Stimulated activated CD8-positive, alpha-beta memory T cell treated with anti-CD3 and anti-CD28 coated beads, Interleukin-2, amount 100 ng/mL, for 48 hours (primary cell): ENCODE measurements at regions not wholly inside any gene's neighbourhood (a gene's known extent, or its start where the extent isn't known, plus 50 kb on each side); places are given as distances from the start of the nearest gene placed in this dataset.

Experiments
- DNase-seq, 2 donors: peaks; one replicate each; pipeline ENCODE4 v3.0.0-alpha.2; 2020; ENCODE audit warnings: low read depth in 2 of 2

DNA sequence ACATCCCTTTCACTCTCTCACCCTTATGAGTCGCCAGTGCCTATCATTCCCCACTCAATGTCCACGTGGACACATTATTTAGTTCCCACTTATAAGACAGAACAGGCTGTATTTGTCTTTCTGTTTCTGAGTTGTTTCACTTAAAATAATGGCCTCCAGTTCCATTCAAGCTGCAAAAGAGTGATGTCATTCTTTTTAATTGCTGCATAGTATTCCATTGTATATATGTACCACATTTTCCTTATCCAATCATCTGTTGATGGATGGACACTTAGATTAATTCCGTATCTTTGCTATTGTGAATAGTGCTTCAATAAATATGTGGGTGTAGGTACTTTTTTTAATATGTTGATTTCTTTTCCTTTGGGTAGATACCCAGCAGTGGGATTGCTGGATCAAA is 79.1 kb downstream of the ZNF365 start:
- DNase-seq: no peak

DNA sequence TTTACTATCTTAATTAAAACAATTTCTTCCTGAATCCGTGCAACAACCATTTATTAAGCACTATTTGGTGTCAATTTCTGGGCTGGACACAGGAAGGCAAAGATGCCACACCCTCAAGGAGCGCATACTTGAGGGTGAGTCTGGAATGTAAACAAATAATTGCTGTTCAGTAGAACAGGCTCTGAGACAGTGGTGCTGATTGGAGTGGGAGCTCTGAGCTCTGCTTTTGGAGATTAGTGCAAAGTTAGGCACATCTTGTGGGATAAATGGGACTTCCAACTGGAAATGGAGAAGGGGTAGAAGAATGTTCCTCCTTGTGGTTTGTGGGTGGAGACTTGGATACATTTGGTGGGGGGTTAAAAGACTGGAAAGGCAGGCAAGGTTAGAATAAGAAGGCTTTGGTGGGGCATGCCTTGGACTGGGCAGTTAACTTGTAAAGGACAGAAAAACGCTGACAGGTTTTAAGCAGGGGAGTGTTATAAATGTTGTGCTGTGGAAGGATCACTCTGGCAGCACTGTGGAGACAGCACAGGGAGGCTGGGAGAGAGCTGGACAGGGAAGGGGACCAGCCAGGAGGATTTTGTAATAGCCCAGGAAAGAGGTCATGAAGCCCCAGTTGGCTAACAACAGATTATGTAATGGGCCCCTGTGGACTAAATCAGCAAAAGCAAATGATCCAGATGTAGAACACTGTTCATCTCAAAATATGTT is 80.7 kb downstream of the ZNF365 start:
- DNase-seq: no peak

DNA sequence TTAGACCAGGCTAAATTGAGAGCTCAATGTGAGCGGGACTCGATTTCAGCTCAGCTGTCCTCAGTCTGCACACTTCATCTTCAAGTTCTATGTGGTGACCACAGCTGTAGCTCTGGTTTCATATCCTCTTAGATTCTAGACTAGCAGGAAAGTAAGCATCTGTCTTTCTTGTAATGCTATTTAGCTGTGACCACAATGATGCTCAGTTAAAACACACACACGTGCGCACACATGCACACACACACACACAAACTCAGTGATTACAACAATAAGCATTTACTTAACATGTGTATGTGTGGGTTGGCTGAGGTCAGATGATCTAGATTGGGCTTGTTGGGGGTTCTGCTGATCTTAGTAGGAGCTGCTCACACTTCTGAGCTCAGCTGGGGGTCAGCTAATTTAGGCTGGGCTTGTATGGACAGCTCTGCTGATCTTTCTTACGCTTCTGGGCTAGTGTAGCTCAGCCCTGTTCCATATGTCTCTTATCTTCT is 82.5 kb downstream of the ZNF365 start:
- no peak for DNase-seq

DNA sequence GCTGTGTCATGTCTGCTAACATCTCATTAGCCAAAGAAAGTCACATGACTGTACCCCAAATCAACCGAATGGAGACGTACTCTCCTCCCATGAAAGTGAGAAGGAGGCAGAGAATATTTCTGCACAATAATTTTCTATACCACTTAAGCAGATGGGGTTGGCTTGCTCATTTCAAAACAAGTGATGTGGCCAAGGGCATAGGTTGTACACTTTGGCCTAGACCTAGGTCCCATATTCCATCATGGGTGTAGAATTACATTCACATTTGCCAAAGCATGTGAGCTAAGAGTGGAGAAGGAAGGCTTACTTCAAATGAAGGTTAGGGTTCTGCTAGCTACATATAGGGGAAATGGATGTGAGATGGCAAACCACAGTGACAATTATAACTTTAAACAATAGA is 83.0 kb downstream of the ZNF365 start:
- DNase-seq: no peak

DNA sequence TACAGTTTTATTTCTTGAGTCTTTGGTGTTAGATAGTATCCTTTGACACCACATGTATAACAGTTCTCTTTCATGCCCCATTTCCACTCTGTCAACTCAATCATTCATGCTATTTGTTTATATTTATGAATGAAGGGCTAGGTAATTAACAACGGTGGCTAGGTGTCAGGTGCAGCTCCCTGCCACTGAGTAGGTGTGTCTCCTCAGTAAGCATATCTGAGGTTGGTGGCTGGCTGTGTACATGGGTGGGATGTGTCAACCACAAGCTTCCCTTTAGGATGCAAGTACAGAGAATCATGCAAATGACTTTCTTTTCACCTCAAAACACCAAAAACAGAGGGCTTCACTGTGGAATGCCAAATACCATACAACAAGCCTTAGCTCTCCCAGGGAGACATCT is 83.4 kb downstream of the ZNF365 start:
- DNase-seq: no peak

DNA sequence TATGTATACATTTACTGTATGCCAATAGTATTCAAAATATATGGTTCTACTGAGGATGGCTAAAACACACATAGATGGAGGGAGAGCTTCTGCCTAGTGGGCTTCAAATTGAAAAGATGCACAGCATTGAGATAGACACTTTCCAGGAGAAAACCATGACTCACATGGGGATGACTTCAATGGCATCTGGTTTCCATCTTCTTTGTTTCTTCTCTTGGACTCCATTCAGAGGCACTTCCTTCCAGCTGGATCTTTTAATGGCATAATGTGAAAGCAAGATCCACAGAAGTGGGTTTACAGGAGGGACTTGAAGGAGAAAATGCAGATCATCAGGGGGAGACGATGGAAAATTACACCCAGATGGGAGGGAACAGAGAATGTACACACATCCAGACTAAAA is 84.9 kb downstream of the ZNF365 start:
- no peak for DNase-seq

DNA sequence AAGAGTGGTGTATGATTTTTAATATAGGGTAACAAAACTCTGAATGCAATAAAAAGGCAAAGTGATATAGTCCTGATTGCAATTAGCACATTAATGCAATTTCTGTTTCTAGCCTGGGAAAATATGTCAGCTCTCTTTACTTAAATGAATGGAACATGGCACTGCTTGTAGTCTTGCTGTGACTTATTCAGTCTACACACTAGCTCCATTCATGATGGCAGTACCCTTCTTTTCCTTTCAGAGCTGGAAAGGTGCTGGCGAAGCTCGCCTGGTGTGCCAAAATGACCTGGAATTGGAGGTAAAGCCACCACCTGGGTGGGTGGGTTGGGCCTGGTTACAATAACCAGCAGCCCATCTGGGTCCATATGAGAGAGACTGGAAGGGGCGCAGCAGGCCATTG is 85.3 kb downstream of the ZNF365 start:
- no peak for DNase-seq

DNA sequence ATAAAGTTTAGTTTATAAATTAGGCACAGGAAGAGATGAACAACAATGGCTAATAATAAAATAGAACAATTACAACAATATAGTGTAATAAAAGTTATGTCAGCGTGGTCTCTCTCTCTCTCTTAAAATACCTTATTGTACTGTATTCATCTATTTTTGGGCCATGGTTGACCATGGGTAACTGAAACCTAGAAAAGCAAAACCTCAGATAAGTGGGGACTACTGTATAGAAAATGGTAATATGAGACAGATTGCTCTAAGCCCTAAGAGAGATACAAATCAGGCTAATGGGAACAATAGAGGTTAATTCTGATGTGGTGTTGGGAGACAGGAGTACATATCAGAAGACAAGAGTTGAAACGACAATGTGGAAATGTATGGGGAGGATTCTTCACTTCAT is 86.2 kb downstream of the ZNF365 start:
- no peak for DNase-seq

DNA sequence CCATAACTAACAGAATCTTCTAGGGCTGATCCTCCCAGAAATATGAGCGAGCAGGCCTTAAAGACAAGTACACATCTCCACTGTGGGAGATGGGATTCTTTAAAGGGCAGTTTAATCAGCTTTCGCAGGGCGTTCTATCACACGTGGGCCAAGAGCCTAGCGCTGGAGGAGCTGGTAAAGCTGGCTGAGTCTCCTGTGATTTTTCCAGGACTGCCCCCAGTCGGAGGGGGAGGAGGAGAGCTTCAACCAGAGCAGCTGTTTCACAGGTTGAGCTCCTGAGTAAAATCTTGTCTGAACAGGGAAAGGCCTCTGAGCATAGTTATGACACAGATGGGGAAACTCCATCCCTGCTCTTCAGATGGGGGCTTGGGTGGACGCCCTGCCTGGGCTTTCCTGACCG is 87.0 kb downstream of the ZNF365 start:
- DNase-seq: no peak

DNA sequence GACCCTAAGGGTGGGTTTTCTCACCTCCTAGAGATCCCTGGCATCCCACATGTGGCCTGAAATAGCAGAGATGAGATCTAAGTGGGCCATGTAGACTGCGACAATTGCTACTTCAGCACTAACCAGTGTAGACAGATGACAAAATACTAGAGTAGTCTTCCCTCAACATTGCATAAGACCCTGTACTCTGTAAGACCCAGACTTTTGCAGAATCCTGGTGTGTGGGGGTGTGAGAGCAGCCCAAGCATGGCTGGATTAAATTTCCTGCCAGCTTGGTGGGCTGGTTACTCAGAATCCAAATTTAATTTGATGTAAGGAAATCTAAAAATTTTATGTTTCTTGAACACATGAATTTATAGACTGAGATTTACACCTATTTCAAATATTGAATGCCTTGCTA is 88.3 kb downstream of the ZNF365 start:
- DNase-seq: no peak

DNA sequence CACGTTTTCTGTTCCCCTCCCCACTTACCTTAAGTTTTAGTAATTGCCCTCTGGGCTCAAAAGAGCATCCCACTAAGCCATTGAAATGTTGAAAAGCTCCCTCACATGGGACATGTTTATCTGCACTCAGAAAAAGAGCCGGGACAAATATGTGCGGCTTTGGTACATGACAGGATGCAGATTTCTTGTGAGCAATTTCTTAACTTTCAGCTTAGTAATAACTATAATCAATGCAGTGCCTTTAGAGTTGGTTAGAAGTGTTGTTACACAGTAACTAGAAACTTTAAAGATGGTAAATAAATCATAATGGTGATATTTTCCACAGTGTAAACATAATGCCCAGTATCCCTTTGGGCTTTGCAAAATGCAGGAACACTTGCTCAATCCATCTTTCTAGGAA is 89.2 kb downstream of the ZNF365 start:
- DNase-seq: no peak

DNA sequence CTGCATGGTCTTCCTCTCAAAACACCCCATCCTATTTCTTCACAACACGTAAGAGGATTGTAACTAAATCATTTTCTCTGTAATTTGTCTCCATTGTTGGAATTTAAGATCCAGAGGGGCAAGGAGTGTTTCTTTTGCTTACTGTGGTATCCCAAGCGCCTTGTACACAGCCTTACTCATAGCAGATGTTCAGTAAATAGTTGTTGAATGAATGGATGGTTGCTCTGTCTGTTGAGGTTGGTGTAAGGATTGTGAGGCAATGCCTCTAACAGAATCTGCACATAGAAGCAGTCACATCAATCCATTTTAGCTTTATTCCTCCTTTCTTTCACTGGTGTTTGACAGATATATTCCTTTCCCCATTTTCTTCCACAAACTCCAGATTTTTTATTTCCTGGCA is 90.1 kb downstream of the ZNF365 start:
- no peak for DNase-seq

DNA sequence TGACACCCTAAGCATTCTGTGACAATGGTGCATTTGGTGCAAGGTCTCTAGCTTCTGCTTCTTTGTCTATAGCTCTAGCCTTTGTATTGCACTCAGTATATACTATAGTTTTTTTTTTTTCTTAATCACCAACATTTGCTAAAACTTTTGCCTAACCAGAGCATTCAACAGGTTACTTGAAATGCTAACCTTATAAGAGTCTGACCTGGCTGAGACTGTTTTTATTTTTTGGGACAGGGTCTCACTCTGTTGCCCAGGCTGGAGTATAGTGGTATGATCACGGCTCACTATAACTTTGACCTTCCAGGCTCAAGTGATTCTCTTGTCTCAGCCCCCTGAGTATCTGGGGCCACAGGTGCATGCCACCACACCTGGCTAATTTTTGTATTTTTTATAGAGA is 92.4 kb downstream of the ZNF365 start:
- DNase-seq: no peak

DNA sequence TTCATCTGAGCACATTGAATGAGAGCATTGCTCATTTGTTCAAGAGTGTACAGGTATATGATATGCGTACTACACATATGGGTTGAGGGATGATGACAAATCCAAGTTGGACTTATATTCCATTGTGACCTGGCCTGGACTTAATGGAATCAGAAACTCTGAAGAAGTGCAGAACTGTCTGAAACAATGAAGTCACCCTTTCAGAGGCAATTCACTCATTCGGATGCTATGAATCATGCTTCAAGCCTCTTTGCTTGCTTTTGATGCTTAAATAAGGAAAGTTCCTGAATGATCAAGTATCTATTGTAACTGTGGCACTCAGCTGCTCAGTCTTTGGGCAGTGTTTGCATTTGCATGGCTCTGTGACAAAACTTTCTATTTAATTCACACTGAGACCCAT is 93.4 kb downstream of the ZNF365 start:
- no peak for DNase-seq

DNA sequence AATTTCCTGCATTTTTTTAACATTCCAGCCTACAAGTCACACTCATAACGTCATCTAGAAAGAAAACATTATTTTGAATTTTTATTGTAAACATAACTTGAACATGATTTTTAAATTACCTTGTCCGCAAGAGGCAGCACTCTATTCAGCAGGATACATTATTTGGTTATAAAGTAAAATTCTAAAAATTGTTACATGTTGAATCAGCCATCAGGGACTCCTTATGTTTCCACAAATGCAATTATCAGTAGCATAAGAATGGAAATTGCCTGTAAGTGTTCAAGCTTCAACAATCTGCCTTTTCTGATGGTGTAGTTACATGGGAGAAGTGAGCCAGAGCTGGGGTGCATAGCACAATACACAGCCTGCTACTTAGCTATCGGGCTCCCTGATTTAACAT is 97.5 kb downstream of the ZNF365 start:
- no peak for DNase-seq

DNA sequence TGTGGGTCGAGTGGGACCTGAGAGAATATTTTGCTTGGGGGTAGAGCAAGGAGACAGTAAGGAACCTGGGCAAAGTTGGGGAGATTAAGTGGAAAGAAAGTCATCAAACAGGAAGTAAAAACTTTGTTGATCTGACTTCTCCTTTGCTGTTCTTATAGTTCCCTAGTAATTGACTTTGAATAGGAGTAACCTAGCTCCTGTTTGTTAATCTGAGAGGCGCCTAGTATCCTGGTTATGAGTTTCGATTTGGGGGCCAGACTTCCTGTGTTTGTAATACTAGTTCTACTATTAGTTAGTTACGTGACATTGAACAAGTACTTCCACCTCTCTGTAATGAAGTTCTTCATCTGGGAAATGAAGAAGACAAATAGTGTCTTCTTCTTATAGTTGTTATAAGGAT is 99.1 kb downstream of the ZNF365 start:
- DNase-seq: no peak

DNA sequence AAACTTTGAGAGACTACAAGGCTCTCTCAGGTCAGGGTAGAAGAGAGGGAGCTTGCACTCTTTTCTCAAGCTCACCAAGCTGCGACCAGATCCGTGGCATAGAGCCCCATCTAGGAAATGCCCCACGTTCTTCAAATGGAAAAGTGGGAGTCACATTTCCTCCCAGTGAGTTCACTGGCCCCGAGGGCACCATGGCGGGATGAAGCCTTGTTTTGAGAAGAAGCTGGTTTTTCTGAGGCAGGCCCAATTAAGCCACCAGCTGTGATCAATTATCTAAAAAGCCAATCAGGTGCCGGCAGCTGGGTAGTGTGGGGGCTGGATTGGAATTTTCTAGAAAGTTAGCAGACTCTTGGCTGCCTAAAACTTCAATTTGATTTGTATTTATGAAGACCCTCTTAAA is 101.4 kb downstream of the ZNF365 start:
- DNase-seq: no peak

DNA sequence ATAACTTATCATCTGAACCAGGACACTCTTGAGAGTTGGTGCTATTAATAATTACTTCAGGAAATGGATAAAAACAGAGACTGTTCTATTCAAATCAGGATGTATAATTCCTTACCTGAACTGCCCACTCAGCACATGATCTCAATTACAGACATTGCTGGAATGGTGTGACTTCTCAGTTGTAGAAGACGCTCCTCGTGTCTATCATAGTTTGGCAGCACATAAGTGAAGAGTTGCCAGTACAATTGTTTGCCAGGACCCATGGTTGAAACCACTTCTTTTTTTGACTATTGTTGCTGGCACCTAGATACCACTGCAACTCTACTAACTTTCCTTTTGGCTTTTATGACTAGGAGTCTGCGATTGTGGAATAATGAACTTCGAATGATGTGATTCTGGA is 105.4 kb downstream of the ZNF365 start:
- DNase-seq: no peak

DNA sequence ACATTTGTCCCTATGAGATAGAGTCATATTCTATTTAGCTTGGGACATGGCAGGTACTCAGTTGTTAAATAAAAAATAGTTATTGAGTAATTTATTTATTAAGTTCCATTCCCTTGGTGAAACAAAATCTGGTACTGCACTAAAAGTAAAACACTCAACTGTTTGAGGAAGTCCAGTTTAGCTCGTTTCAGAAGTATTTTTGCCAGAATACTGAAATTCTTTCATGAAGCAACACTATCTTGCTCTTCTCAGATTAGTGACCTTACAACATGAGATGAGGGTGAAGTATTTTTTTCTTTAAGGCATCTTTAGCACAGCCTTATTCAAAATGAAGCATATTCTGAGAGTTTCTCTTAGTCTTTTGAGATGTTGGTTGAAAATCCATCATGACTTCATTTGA is 106.0 kb downstream of the ZNF365 start:
- no peak for DNase-seq

DNA sequence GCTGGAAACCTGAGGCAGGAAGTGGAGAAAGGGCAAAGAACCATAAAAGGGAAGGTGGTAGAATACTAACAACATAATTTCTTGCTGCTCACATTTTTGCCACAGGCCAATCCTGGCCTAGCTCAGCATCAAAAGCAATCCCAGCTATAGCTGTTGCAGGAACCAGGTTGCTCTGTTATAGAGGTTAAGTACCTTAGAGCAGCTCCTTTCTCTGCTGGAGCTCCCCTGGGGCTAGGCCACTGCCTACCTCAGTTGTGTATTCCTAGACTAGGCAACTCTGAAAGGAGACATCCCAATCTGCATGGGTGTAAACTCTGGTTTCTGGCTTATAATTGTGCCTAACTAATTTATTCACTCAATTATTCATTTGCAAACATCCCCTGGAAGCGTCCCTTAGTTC is 108.4 kb downstream of the ZNF365 start:
- DNase-seq: no peak

DNA sequence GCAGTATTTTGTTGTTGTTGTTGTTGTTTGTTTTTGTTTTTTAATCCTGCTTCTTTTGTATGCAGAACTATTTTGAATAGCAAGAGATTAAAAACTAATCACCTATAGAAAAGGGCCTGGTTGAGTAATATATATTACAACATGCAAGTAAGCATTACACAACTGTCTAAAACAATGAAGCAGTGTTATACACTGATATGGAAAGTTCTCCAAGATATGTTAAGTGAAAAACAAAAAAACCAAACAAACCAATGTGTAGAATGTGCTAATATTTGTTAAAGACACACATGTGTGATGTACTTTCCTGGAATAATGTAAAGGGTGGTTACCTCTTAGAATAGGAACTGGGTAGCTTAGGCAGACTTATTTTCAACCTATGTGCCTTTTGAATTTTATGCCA is 117.4 kb downstream of the ZNF365 start:
- no peak for DNase-seq

DNA sequence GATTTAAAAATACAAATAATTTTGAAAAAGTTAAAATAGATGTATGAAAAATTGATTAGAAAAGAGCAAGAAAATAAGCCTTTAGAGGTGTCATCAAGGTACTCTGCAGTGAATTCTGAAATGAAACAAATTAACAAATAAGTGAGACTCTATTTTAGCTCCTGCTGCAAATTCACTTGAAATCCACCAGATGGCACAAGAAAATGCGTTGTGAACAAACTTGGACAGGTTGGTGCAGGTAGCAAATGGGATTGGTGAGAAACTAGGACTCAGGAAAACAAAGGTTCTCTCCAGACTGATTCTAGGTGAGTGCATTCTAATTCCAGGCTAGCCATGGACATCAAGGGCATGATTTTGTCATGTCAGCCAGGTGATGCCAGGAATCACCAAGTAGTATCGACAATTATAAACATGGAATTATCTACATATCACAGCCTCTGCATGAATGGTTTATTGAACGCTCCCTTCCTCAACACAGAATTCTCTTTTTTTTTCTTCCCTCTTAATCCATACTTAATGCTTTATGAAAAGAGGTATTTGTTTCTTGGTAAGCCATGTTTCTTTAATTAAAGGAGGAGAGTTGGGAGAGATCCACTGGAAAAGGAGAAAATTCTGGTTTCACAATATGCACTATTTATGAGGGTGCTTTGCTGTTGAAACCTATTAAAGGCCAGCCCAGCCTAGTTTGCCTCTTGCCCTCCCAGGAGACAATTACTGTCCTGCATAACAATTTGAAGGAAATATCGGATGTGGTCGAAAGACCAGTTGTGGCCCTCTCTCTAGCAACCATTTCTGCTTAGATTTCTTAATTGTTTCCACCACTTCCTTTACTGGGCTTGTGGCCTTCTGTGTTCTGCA is 118.1 kb downstream of the ZNF365 start:
- no peak for DNase-seq

DNA sequence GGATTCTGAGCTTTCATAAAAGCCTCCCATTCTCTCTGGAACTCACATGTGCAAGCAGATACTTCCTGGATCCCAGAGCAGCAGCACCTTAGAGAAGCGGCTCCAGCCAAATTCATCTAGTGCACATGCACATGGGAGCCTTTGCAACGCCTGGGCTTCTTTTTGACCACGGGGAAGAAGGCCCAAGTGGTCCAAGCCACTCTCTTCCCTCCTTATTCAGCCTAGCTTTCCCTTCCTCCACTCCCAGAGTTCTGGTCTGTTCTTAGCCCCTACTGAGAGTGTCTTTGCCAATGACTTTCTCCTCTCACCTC is 118.7 kb downstream of the ZNF365 start:
- DNase-seq: no peak

DNA sequence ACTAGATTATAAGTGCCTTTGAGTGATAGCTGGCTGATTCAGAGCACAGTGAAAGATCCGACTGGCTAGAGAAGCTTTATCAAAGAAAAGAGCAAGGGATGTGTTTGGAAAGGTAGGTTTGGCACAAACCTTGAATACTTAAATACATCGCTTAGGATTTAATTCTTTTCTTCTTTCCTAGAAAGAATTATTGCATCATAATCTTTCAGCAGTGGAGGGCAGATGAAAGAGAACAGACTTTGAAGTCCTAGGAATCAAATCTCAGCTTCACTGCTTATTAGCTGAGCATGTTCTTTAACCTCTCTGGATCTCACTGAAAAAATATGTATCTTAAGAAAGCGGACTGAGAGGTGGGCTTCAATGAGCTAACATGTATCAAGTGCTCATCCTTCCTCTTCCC is 122.8 kb downstream of the ZNF365 start:
- no peak for DNase-seq
